Common myeloid progenitor, CD34-positive (primary cell): ENCODE measurements at regions not wholly inside any gene's neighbourhood (a gene's known extent, or its start where the extent isn't known, plus 50 kb on each side); places are given as distances from the start of the nearest gene placed in this dataset.
"Not testable (repeated sequence)": the region's sequence is repeated elsewhere in the genome, so short reads cannot be mapped to it uniquely, and the experiment has no call there.

ENCODE experiments used
- CTCF ChIA-PET: fragments of 350-600 bp; sonication (Branson Sonifier 250); formaldehyde crosslinking; loops from one replicate; lab custom pipeline; 2021; ENCODE audit warnings: antibody characterized with exemption; lab: Charles Lee
- POLR2A ChIA-PET: fragments of 350-600 bp; sonication (Branson Sonifier 250); formaldehyde crosslinking; loops from one replicate; lab custom pipeline; 2021; ENCODE audit warnings: antibody characterized with exemption; lab: Charles Lee
- DNase-seq, 3 donors: peaks; one replicate each; pipeline versions ENCODE4 v3.0.0 to v3.0.0-alpha.2; 2013
- H3K27ac ChIP-seq, 2 experiments: 1 replicate in 1 of 2; 2 replicates in 1 of 2; pipeline ENCODE4 v1.7.0; 2013; ENCODE audit warnings: inconsistent platforms in 2 of 2, low read length in 2 of 2, mild to moderate bottlenecking in 2 of 2, low read depth in 1 of 2, moderate library complexity in 1 of 2; ENCODE audit not compliant: severe bottlenecking in 2 of 2, insufficient read depth in 1 of 2, poor library complexity in 1 of 2
- H3K27me3 ChIP-seq, 5 experiments: replicated peaks in 2 of 5; 1 replicate in 3 of 5; 2 replicates in 2 of 5; pipeline versions ENCODE4 v1.6.1 to v1.7.0; 2013; ENCODE audit warnings: low read length in 4 of 5, mild to moderate bottlenecking in 2 of 5, moderate library complexity in 2 of 5, inconsistent platforms in 1 of 5; ENCODE audit not compliant: insufficient read depth in 5 of 5, control insufficient read depth in 4 of 5
- H3K36me3 ChIP-seq, 4 experiments: 1 replicate in 2 of 4; 2 replicates in 2 of 4; pipeline versions ENCODE4 v1.6.1 to v1.7.0; 2013; ENCODE audit warnings: low read length in 3 of 4, control low read depth in 1 of 4, mild to moderate bottlenecking in 1 of 4; ENCODE audit not compliant: control insufficient read depth in 4 of 4, insufficient read depth in 4 of 4
- H3K4me1 ChIP-seq, 4 experiments: 1 replicate in 3 of 4; 2 replicates in 1 of 4; pipeline versions ENCODE4 v1.6.1 to v1.7.1; 2013; ENCODE audit warnings: low read length in 3 of 4, mild to moderate bottlenecking in 3 of 4, control low read depth in 1 of 4, inconsistent platforms in 1 of 4, moderate library complexity in 1 of 4; ENCODE audit not compliant: control insufficient read depth in 4 of 4, insufficient read depth in 4 of 4; ENCODE audit errors: control extremely low read depth in 1 of 4
- H3K4me3 ChIP-seq, 7 experiments: 1 replicate in 4 of 7; 2 replicates in 3 of 7; pipeline versions ENCODE4 v1.5.1 to v1.7.0; 2013; ENCODE audit warnings: mild to moderate bottlenecking in 7 of 7, low read length in 6 of 7, moderate library complexity in 6 of 7, inconsistent platforms in 2 of 7, low read depth in 2 of 7, control low read depth in 1 of 7; ENCODE audit not compliant: insufficient read depth in 4 of 7, control insufficient read depth in 1 of 7; ENCODE audit errors: extremely low read depth in 1 of 7
- H3K9me3 ChIP-seq, 5 experiments: 1 replicate in 4 of 5; 2 replicates in 1 of 5; pipeline versions ENCODE4 v1.6.1 to v1.7.1; 2013; ENCODE audit warnings: low read length in 4 of 5, mild to moderate bottlenecking in 2 of 5, inconsistent platforms in 1 of 5, low read depth in 1 of 5, moderate library complexity in 1 of 5; ENCODE audit not compliant: control insufficient read depth in 4 of 5, insufficient read depth in 2 of 5; ENCODE audit errors: control extremely low read depth in 1 of 5
- WGBS: methylation state at CpG from one replicate; pipeline ENCODE4 v1.1.5; 2013; ENCODE audit not compliant: insufficient coverage; 5-methylcytosine and 5-hydroxymethylcytosine counted together

DNA sequence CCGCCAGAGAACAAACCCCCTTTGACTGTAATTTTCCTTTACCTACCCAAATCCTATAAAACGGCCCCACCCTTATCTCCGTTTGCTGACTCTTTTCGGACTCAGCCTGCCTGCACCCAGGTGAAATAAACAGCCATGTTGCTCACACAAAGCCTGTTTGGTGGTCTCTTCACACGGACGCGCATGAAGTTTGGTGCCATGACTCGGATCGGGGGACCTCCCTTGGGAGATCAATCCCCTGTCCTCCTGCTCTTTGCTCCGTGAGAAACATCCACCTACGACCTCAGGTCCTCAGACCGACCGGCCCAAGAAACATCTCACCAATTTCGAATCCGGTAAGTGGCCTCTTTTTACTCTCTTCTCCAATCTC is 52.1 kb upstream of the FAM124A start:
- POLR2A ChIA-PET, CTCF ChIA-PET: not testable (repeated sequence)
- 100% methylated on average over 1 of the region's 15 CpGs for WGBS

DNA sequence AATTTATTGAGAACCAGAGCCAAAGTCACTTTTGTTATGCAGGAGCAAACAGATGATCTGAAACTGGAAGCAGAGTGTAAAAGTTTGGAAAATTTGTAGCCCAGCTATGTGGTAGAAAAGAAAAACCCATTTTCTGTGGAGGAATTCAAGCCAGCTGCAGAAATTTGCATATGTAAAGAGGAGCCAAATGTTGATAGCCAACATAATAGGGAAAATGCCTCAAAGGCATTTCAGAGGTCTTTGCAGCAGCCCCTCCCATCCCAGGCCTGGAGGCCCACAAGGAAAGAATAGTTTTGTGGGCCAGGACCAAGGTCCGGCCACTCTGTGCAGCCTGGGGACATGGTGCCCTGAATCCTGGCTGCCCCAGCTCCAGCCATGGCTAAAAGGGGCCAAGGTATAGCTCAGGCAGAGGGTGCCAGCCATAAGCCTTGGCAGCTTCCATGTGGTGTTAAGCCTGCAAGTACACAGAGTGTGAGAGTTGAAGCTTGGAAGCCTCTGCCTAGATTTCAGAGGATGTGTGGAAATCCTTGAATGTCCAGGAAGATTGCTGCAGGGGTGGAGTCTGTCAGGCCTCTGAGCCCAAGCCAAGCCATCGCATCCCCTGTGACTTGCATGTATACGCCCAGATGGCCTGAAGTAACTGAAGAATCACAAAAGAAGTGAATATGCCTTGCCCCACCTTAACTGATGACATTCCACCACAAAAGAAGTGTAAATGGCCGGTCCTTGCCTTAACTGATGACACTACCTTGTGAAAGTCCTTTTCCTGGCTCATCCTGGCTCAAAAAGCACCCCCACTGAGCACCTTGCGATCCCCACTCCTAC is 52.7 kb upstream of the FAM124A start:
- CTCF ChIA-PET, H3K27ac ChIP-seq: not testable (repeated sequence)

More for the DNA sequence above, 52.1 kb upstream of the FAM124A start:
- not testable (repeated sequence) for DNase-seq, H3K36me3 ChIP-seq, H3K4me1 ChIP-seq, H3K27me3 ChIP-seq, H3K27ac ChIP-seq, H3K4me3 ChIP-seq, H3K9me3 ChIP-seq

GRCh38 chr13:51168623-51169022 is 53.6 kb upstream of the FAM124A start:
- POLR2A ChIA-PET = no interaction called here
- CTCF ChIA-PET = no interaction called here
- DNase-seq = no peak
- WGBS = no CpG with 5 or more reads among the region's 2 CpGs
- H3K9me3 ChIP-seq = peaks cover 0 to 4% (median 0%) of the 10 kb centered on the region in 5 experiments
- H3K27me3 ChIP-seq = peaks cover 0 to 7% (median 2%) of the 10 kb centered on the region in 5 experiments
- H3K36me3 ChIP-seq = no peaks in the 10 kb centered on the region
- H3K4me3 ChIP-seq = no peak overlapping the region
- no peak overlapping the region for H3K27ac ChIP-seq
- H3K4me1 ChIP-seq = no peaks in the 10 kb centered on the region

More for the DNA sequence above, 52.7 kb upstream of the FAM124A start:
- H3K4me3 ChIP-seq, H3K36me3 ChIP-seq, H3K27me3 ChIP-seq, POLR2A ChIA-PET, H3K4me1 ChIP-seq, DNase-seq, H3K9me3 ChIP-seq: not testable (repeated sequence)
- WGBS = 82% methylated on average over 4 of the region's 5 CpGs

GRCh38 chr13:51167393-51168191 is 54.6 kb upstream of the FAM124A start:
- Histone ChIP-seq H3K27ac (no peak overlapping the region), H3K9me3 (peaks cover 0 to 4% (median 0%) of the 10 kb centered on the region in 5 experiments), H3K4me3 (no peak overlapping the region), H3K27me3 (peaks cover 0 to 7% (median 2%) of the 10 kb centered on the region in 5 experiments), H3K36me3 (no peaks in the 10 kb centered on the region), H3K4me1 (no peaks in the 10 kb centered on the region)
- 100% methylated on average over 3 of the region's 4 CpGs for WGBS
- CTCF ChIA-PET = interaction anchor here (0.6 kb wide), 1 partner anchor 18 kb away, joined by 3 read pairs; no protein-coding TSS in a partner anchor
- POLR2A ChIA-PET = no interaction called here
- no peak for DNase-seq

DNA sequence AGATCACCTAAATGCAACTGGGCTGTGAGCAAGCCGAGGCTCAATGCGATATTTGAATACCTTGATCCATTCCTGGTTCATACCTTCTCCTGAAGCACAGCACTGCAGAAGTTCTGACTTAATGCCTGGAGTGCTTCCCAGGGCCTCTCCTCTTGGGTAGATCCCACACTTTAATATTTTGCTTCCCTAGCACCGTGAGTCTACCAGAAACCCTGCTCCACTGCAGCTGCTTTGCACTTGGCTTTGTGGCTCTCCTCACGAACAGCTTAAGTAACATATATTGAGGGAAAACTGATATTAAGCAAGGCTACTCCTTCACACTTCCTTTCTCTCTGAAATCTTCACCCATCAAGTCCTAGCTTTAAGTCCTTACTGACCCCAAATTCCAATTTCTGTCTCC is 51.6 kb upstream of the C13orf42 start:
- H3K27me3 ChIP-seq = peaks cover 0 to 2% (median 0%) of the 10 kb centered on the region in 5 experiments
- ChIA-PET POLR2A (no interaction called here), CTCF (no interaction called here)
- no peaks in the 10 kb centered on the region for H3K9me3 ChIP-seq
- 95% methylated on average over 3 of the region's 4 CpGs for WGBS
- no peaks in the 10 kb centered on the region for H3K36me3 ChIP-seq
- H3K27ac ChIP-seq = no peak overlapping the region
- no peak for DNase-seq
- H3K4me3 ChIP-seq = no peak overlapping the region
- H3K4me1 ChIP-seq = no peaks in the 10 kb centered on the region
